ENCODE measurements at regions not wholly inside any gene's neighbourhood (a gene's known extent, or its start where the extent isn't known, plus 50 kb on each side); places are given as distances from the start of the nearest gene placed in this dataset.

DNA sequence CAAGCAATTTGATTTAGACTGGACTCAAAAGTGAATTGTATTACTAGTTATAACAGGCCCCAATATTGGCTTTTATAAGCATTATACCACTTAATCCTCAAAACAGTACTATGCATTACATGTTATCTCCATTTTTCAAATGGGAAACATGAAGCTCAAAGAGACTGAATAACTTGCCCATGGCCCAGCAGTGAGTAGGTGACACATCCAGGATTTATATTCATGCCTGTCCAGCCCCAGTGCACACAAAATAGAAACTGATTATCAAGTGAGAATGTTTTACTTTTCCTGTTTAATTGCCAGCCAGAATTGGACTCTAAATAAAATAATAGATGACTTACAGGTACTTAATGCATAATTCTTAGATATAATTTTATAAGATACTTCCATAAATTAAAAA, 82.9 kb downstream of the NIBAN1 start:
- Histone ChIP-seq H3K27ac (ENCODE audit: low read depth) (no peak overlapping the region), H3K79me2 (replicated peaks; ENCODE audit: insufficient read depth) (no peaks in the 10 kb centered on the region), H2AFZ (no peak overlapping the region), H3K9me2 (ENCODE audit: insufficient read depth) (no peaks in the 10 kb centered on the region), H3K4me2 (no peak overlapping the region), H3K36me3 (ENCODE audit: insufficient read depth) (no peaks in the 10 kb centered on the region), H4K20me1 (replicated peaks; ENCODE audit: insufficient read depth) (peaks cover 3% of the 10 kb centered on the region; the same call in 1 of the 2 replicates), H3K4me1 (ENCODE audit: insufficient read depth) (0 out of 2 replicates have a peak, but pooled peaks cover 3% of the 10 kb centered on the region), H3F3A (replicated peaks; ENCODE audit: low read depth) (no peaks in the 10 kb centered on the region), H3K27me3 (ENCODE audit: insufficient read depth) (0 out of 2 replicates have a peak, but pooled peaks cover 2% of the 10 kb centered on the region), H3K4me3 (no peak overlapping the region)
- no peak overlapping the region for H3K4me3 Mint-ChIP-seq
- peaks cover 7% of the 10 kb centered on the region for H3K27me3 Mint-ChIP-seq (ENCODE audit: insufficient read depth, low read depth, poor library complexity)
- no peaks in the 10 kb centered on the region for H3K9me3 Mint-ChIP-seq
- H3K36me3 Mint-ChIP-seq (ENCODE audit: low read depth): no peaks in the 10 kb centered on the region
- H3K27ac Mint-ChIP-seq: no peak overlapping the region
- TF ChIP-seq, protein P1, sequence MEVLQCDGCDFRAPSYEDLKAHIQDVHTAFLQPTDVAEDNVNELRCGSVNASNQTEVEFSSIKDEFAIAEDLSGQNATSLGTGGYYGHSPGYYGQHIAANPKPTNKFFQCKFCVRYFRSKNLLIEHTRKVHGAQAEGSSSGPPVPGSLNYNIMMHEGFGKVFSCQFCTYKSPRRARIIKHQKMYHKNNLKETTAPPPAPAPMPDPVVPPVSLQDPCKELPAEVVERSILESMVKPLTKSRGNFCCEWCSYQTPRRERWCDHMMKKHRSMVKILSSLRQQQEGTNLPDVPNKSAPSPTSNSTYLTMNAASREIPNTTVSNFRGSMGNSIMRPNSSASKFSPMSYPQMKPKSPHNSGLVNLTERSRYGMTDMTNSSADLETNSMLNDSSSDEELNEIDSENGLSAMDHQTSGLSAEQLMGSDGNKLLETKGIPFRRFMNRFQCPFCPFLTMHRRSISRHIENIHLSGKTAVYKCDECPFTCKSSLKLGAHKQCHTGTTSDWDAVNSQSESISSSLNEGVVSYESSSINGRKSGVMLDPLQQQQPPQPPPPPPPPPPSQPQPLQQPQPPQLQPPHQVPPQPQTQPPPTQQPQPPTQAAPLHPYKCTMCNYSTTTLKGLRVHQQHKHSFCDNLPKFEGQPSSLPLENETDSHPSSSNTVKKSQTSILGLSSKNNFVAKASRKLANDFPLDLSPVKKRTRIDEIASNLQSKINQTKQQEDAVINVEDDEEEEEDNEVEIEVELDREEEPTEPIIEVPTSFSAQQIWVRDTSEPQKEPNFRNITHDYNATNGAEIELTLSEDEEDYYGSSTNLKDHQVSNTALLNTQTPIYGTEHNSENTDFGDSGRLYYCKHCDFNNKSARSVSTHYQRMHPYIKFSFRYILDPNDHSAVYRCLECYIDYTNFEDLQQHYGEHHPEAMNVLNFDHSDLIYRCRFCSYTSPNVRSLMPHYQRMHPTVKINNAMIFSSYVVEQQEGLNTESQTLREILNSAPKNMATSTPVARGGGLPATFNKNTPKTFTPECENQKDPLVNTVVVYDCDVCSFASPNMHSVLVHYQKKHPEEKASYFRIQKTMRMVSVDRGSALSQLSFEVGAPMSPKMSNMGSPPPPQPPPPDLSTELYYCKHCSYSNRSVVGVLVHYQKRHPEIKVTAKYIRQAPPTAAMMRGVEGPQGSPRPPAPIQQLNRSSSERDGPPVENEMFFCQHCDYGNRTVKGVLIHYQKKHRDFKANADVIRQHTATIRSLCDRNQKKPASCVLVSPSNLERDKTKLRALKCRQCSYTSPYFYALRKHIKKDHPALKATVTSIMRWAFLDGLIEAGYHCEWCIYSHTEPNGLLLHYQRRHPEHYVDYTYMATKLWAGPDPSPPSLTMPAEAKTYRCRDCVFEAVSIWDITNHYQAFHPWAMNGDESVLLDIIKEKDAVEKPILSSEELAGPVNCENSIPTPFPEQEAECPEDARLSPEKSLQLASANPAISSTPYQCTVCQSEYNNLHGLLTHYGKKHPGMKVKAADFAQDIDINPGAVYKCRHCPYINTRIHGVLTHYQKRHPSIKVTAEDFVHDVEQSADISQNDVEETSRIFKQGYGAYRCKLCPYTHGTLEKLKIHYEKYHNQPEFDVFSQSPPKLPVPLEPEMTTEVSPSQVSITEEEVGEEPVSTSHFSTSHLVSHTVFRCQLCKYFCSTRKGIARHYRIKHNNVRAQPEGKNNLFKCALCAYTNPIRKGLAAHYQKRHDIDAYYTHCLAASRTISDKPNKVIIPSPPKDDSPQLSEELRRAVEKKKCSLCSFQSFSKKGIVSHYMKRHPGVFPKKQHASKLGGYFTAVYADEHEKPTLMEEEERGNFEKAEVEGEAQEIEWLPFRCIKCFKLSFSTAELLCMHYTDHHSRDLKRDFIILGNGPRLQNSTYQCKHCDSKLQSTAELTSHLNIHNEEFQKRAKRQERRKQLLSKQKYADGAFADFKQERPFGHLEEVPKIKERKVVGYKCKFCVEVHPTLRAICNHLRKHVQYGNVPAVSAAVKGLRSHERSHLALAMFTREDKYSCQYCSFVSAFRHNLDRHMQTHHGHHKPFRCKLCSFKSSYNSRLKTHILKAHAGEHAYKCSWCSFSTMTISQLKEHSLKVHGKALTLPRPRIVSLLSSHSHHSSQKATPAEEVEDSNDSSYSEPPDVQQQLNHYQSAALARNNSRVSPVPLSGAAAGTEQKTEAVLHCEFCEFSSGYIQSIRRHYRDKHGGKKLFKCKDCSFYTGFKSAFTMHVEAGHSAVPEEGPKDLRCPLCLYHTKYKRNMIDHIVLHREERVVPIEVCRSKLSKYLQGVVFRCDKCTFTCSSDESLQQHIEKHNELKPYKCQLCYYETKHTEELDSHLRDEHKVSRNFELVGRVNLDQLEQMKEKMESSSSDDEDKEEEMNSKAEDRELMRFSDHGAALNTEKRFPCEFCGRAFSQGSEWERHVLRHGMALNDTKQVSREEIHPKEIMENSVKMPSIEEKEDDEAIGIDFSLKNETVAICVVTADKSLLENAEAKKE (CRISPR knock-in tag; IDR thresholded peaks at IDR 0.05): no peak
- TF ChIP-seq EZH2 (IDR thresholded peaks at IDR 0.05; ENCODE audit: low read depth, unreplicated experiment) (no peak), STAT1 (IDR thresholded peaks at IDR 0.05; ENCODE audit: unreplicated experiment) (no peak), JUNB (IDR thresholded peaks at IDR 0.05; ENCODE audit: unreplicated experiment) (no peak)
- ATAC-seq (no peak), DNase-seq (ENCODE audit: low spot score) (no peak)
- H3K4me1 Mint-ChIP-seq: peaks cover 2% of the 10 kb centered on the region

DNA sequence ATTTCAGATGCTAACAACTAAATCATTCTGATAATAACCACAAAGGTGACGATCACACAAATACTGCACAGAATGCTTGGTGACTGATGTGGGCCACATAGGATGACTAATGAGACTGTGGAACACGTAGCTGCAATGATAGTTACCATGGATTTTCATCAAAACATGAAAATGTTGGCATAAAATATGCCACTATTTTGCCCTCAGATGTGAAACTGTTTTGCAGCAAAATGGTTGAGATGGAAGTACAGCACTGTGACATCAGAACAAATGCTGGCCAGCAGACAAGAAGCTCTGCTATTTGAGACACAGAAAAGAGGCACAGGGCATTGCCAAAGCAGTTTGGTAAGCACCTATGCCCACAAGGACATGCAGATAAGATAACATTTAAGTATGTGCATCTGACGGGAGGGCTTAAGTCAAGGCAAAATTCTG, 83.8 kb downstream of the NIBAN1 start:
- peaks cover 10% of the 10 kb centered on the region for H3K4me1 Mint-ChIP-seq
- Histone ChIP-seq H3K4me1 (ENCODE audit: insufficient read depth) (peaks cover 10% of the 10 kb centered on the region; the same call in 1 of the 2 replicates), H3K4me3 (no peak overlapping the region), H3K9me2 (ENCODE audit: insufficient read depth) (no peaks in the 10 kb centered on the region), H3K27me3 (ENCODE audit: insufficient read depth) (peaks cover 9% of the 10 kb centered on the region; the same call in 1 of the 2 replicates), H3K27ac (ENCODE audit: low read depth) (no peak overlapping the region), H2AFZ (no peak overlapping the region), H3K4me2 (no peak overlapping the region), H3F3A (replicated peaks; ENCODE audit: low read depth) (no peaks in the 10 kb centered on the region), H4K20me1 (replicated peaks; ENCODE audit: insufficient read depth) (peaks cover 3% of the 10 kb centered on the region; the same call in 1 of the 2 replicates), H3K79me2 (replicated peaks; ENCODE audit: insufficient read depth) (no peaks in the 10 kb centered on the region), H3K36me3 (ENCODE audit: insufficient read depth) (no peaks in the 10 kb centered on the region)
- peaks cover 4% of the 10 kb centered on the region; the same call in 1 of the 3 replicates for H3K36me3 Mint-ChIP-seq (ENCODE audit: low read depth)
- DNase-seq (ENCODE audit: low spot score): no peak
- ATAC-seq: no peak
- peaks cover 14% of the 10 kb centered on the region for H3K27me3 Mint-ChIP-seq (ENCODE audit: insufficient read depth, low read depth, poor library complexity)
- no peak overlapping the region for H3K4me3 Mint-ChIP-seq
- H3K9me3 Mint-ChIP-seq: no peaks in the 10 kb centered on the region
- no peak overlapping the region for H3K27ac Mint-ChIP-seq
- TF ChIP-seq EZH2 (IDR thresholded peaks at IDR 0.05; ENCODE audit: low read depth, unreplicated experiment) (no peak), POLR2AphosphoS5 (IDR thresholded peaks at IDR 0.05; ENCODE audit: low read depth) (no peak), ZNF331 (CRISPR knock-in tag; IDR thresholded peaks at IDR 0.05; ENCODE audit: low read depth) (no peak), EZH2phosphoT487 (IDR thresholded peaks at IDR 0.05; ENCODE audit: unreplicated experiment) (no peak), ZNF114 (CRISPR knock-in tag; IDR thresholded peaks at IDR 0.05) (no peak), STAT1 (IDR thresholded peaks at IDR 0.05; ENCODE audit: unreplicated experiment) (no peak), NANOG (IDR thresholded peaks at IDR 0.05; ENCODE audit: borderline replicate concordance) (no peak), CREB1 (CRISPR knock-in tag; IDR thresholded peaks at IDR 0.05; ENCODE audit: low read depth) (no peak)
- TF ChIP-seq, protein P2, sequence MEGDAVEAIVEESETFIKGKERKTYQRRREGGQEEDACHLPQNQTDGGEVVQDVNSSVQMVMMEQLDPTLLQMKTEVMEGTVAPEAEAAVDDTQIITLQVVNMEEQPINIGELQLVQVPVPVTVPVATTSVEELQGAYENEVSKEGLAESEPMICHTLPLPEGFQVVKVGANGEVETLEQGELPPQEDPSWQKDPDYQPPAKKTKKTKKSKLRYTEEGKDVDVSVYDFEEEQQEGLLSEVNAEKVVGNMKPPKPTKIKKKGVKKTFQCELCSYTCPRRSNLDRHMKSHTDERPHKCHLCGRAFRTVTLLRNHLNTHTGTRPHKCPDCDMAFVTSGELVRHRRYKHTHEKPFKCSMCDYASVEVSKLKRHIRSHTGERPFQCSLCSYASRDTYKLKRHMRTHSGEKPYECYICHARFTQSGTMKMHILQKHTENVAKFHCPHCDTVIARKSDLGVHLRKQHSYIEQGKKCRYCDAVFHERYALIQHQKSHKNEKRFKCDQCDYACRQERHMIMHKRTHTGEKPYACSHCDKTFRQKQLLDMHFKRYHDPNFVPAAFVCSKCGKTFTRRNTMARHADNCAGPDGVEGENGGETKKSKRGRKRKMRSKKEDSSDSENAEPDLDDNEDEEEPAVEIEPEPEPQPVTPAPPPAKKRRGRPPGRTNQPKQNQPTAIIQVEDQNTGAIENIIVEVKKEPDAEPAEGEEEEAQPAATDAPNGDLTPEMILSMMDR (conservative IDR thresholded peaks at IDR 0.05; ENCODE audit: low read depth in 2 of 2): no peak
